Sigmoid colon (tissue), 3 donors: ENCODE measurements at regions not wholly inside any gene's neighbourhood (a gene's known extent, or its start where the extent isn't known, plus 50 kb on each side); places are given as distances from the start of the nearest gene placed in this dataset.

Experiments used
- CTCF ChIP-seq, 4 experiments: fragments of 450-650 bp in 3 of 4; fragments of 200-600 bp in 1 of 4; IDR thresholded peaks; one replicate each; pipeline ENCODE4 v1.5.1; 2016 to 2019; ENCODE audit warnings: antibody characterized with exemption in 4 of 4, mild to moderate bottlenecking in 3 of 4, moderate library complexity in 2 of 4
- POLR2A ChIP-seq, 2 donors: fragments of 450-650 bp; IDR thresholded peaks; one replicate each; pipeline ENCODE4 v1.6.1; 2016; ENCODE audit warnings: antibody characterized with exemption in 2 of 2, mild to moderate bottlenecking in 2 of 2, moderate library complexity in 2 of 2

DNA sequence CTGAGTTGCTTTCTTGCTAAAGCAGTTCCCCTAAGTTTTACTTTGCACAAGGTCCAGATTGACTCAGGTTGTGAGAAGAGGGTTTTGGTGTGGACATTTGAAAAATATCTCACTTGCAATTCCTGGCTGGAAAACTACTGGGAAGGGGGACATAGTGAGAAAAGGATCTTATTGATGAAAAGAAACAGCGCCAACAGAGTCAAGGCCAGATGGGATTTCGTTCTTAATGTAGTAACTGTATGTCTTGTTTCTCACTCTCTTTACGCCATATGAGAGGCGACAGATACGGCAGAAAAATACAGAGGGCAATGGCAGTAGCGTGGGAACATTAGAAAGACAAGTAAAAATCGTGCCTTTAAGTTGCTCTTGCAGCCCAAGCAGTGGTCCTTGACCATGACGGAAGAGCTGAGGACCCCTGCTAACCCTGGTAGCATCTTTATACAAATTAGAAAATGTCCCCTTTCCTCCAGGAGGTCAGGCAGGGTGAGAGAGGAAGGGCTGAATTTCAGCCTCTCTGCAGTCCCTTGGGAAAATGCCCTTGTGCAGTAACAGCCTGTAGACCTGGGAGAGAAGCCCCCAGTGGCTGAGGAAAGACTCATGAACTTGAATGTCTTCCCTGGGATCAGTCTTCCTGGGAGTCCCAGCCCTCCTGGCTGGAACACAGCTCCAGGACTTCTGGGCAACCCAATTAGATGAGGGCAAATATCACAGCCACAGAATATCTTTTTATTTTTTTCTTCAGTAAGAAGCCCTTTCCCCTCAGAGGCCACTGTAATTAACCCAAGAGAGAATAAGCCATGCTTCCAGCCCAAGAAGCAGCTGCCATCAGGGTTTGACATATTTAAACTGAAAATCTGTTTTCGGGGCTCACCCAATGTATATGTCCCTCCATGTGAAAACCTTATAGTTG lies 113.4 kb downstream of the CD47 start:
- no peak for TF ChIP-seq POLR2A (IDR thresholded peaks at IDR 0.05)
- no peak for TF ChIP-seq CTCF (IDR thresholded peaks at IDR 0.05)
